CD4-positive, alpha-beta T cell (primary cell): ENCODE measurements at regions not wholly inside any gene's neighbourhood (a gene's known extent, or its start where the extent isn't known, plus 50 kb on each side); places are given as distances from the start of the nearest gene placed in this dataset.

ENCODE experiments used
- ATAC-seq: fragments of 200-7000 bp; cut with Tn5 transposase; one replicate; pipeline ENCODE4 v1.10.0; 2022; ENCODE audit warnings: mild to moderate bottlenecking; ENCODE audit not compliant: poor library complexity
- CTCF ChIA-PET: fragments of 350-600 bp; sonication (Branson Sonifier 250); formaldehyde crosslinking; loops from one replicate; lab custom pipeline; 2021; ENCODE audit warnings: antibody characterized with exemption, inconsistent platforms; lab: Charles Lee
- POLR2A ChIA-PET: fragments of 350-600 bp; sonication (Branson Sonifier 250); formaldehyde crosslinking; loops from one replicate; lab custom pipeline; 2021; ENCODE audit warnings: antibody characterized with exemption, inconsistent platforms; lab: Charles Lee
- DNase-seq, 14 experiments: peaks; one replicate each; pipeline ENCODE4 v3.0.0-alpha.2; 2013 to 2020; ENCODE audit warnings: mixed read lengths in 2 of 14
- H3K27ac ChIP-seq, 2 donors: one replicate each; pipeline versions ENCODE4 v1.5.1 to v1.7.0; 2013; ENCODE audit warnings: low read length in 2 of 2, low read depth in 1 of 2, mild to moderate bottlenecking in 1 of 2
- H3K27me3 ChIP-seq, 2 experiments: 1 replicate in 1 of 2; 2 replicates in 1 of 2; pipeline versions ENCODE4 v1.6.1 to v1.7.0; 2013; ENCODE audit warnings: low read length in 2 of 2, control low read depth in 1 of 2, mild to moderate bottlenecking in 1 of 2, moderate library complexity in 1 of 2; ENCODE audit not compliant: insufficient read depth in 2 of 2, control insufficient read depth in 1 of 2
- H3K36me3 ChIP-seq: one replicate; pipeline ENCODE4 v1.6.1; 2013; ENCODE audit warnings: low read length, control low read depth; ENCODE audit not compliant: insufficient read depth
- H3K4me1 ChIP-seq: one replicate; pipeline ENCODE4 v1.6.1; 2013; ENCODE audit warnings: low read length, control low read depth; ENCODE audit not compliant: insufficient read depth
- H3K4me3 ChIP-seq: one replicate; pipeline ENCODE4 v1.5.1; 2013; ENCODE audit warnings: mild to moderate bottlenecking, low read length, moderate library complexity
- H3K9me3 ChIP-seq, 2 experiments: 1 replicate in 1 of 2; 2 replicates in 1 of 2; pipeline versions ENCODE4 v1.6.1 to v1.7.0; 2013; ENCODE audit warnings: low read length in 2 of 2, mild to moderate bottlenecking in 2 of 2, control low read depth in 1 of 2, moderate library complexity in 1 of 2; ENCODE audit not compliant: control insufficient read depth in 1 of 2, insufficient read depth in 1 of 2
- H3K27ac Mint-ChIP-seq: one replicate; pipeline ENCODE4 v1.8.0; 2020; ENCODE audit warnings: mixed read lengths
- H3K27me3 Mint-ChIP-seq: one replicate; pipeline ENCODE4 v1.8.0; 2021; ENCODE audit warnings: mixed read lengths
- H3K36me3 Mint-ChIP-seq: one replicate; pipeline ENCODE4 v1.8.0; 2021; ENCODE audit warnings: low read depth, mixed read lengths
- H3K4me1 Mint-ChIP-seq: one replicate; pipeline ENCODE4 v1.8.0; 2021; ENCODE audit warnings: low read depth, mixed read lengths
- H3K4me3 Mint-ChIP-seq: one replicate; pipeline ENCODE4 v1.8.0; 2020; ENCODE audit warnings: mild to moderate bottlenecking, mixed read lengths
- H3K9me3 Mint-ChIP-seq: one replicate; pipeline ENCODE4 v1.8.0; 2020; ENCODE audit warnings: mixed read lengths
- intact Hi-C, 2 experiments: fragments of 100-400 bp; cut with DNase I in 1 of 2; cut with micrococcal nuclease in 1 of 2; formaldehyde crosslinking; loops; one replicate each; pipeline versions ENCODE4 v1.15.1 to v1.9.0; 2023 to 2025; cut with DNase I, micrococcal nuclease
- TF ChIP-seq, protein P1 (sequence below): fragments of 200-600 bp; IDR thresholded peaks from one replicate; pipeline ENCODE4 v1.8.0; 2022; ENCODE audit warnings: antibody characterized with exemption, mild to moderate bottlenecking

DNA sequence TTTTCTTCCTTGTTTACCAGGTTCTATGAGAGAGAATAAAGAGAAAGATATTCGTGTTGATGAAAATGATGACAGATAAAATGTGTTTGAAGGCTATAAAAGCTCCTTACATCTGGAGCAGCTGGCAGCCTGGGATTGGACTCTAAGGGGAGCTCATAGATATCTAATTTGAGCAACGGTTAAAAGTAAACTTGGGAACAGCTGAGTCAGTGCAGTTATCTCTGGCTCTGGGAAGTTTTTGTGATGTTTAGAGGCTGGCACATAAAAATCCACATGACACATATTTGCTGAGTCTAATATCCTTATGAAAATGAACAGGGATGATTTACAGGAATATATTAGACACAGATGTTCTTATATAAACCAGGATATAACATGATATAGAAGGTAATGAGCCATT, 331.8 kb upstream of the TENM3 start:
- Mint-ChIP-seq H3K27ac (no peak overlapping the region), H3K4me3 (no peak overlapping the region), H3K9me3 (peaks cover 26% of the 10 kb centered on the region), H3K27me3 (no peaks in the 10 kb centered on the region), H3K36me3 (no peaks in the 10 kb centered on the region), H3K4me1 (no peaks in the 10 kb centered on the region)
- intact Hi-C loops: no loop called here
- DNase-seq (no peak), ATAC-seq (no peak)
- no peak overlapping the region for H3K4me3 ChIP-seq
- POLR2A ChIA-PET: no interaction called here
- TF ChIP-seq, protein P1, sequence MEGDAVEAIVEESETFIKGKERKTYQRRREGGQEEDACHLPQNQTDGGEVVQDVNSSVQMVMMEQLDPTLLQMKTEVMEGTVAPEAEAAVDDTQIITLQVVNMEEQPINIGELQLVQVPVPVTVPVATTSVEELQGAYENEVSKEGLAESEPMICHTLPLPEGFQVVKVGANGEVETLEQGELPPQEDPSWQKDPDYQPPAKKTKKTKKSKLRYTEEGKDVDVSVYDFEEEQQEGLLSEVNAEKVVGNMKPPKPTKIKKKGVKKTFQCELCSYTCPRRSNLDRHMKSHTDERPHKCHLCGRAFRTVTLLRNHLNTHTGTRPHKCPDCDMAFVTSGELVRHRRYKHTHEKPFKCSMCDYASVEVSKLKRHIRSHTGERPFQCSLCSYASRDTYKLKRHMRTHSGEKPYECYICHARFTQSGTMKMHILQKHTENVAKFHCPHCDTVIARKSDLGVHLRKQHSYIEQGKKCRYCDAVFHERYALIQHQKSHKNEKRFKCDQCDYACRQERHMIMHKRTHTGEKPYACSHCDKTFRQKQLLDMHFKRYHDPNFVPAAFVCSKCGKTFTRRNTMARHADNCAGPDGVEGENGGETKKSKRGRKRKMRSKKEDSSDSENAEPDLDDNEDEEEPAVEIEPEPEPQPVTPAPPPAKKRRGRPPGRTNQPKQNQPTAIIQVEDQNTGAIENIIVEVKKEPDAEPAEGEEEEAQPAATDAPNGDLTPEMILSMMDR: no peak
- H3K27me3 ChIP-seq: no peaks in the 10 kb centered on the region
- H3K36me3 ChIP-seq: no peaks in the 10 kb centered on the region
- H3K4me1 ChIP-seq: no peaks in the 10 kb centered on the region
- H3K9me3 ChIP-seq: peaks cover 6 to 8% of the 10 kb centered on the region in 2 experiments
- H3K27ac ChIP-seq: no peak overlapping the region
- CTCF ChIA-PET: no interaction called here

GRCh38 chr4:181933471-181933870, 309.7 kb upstream of the TENM3 start:
- H3K4me1 ChIP-seq: no peaks in the 10 kb centered on the region
- Mint-ChIP-seq H3K4me3 (no peak overlapping the region), H3K4me1 (no peaks in the 10 kb centered on the region), H3K27me3 (no peaks in the 10 kb centered on the region), H3K27ac (no peak overlapping the region), H3K9me3 (peaks cover 4% of the 10 kb centered on the region), H3K36me3 (no peaks in the 10 kb centered on the region)
- no peaks in the 10 kb centered on the region for H3K27me3 ChIP-seq
- H3K36me3 ChIP-seq: no peaks in the 10 kb centered on the region
- no peak for ATAC-seq
- CTCF ChIA-PET: no interaction called here
- DNase-seq: no peak
- no peak overlapping the region for H3K4me3 ChIP-seq
- peaks cover 0 to 3% of the 10 kb centered on the region in 2 experiments for H3K9me3 ChIP-seq
- POLR2A ChIA-PET: no interaction called here
- H3K27ac ChIP-seq: no peak overlapping the region
- TF ChIP-seq, protein P1: no peak
- intact Hi-C loops: no loop called here

GRCh38 chr4:181938631-181939030, 304.6 kb upstream of the TENM3 start:
- ChIA-PET CTCF (no interaction called here), POLR2A (no interaction called here)
- H3K36me3 Mint-ChIP-seq: no peaks in the 10 kb centered on the region
- no peaks in the 10 kb centered on the region for H3K27me3 Mint-ChIP-seq
- TF ChIP-seq, protein P1: no peak
- no peak overlapping the region for H3K4me3 ChIP-seq
- no peaks in the 10 kb centered on the region for H3K4me1 Mint-ChIP-seq
- H3K27ac ChIP-seq: no peak overlapping the region
- intact Hi-C loops: no loop called here
- H3K27me3 ChIP-seq: no peaks in the 10 kb centered on the region
- no peak overlapping the region for H3K27ac Mint-ChIP-seq
- H3K9me3 Mint-ChIP-seq: peaks cover 2% of the 10 kb centered on the region
- H3K4me3 Mint-ChIP-seq: no peak overlapping the region
- peaks cover 0 to 3% of the 10 kb centered on the region in 2 experiments for H3K9me3 ChIP-seq
- DNase-seq (no peak), ATAC-seq (no peak)
- no peaks in the 10 kb centered on the region for H3K36me3 ChIP-seq
- H3K4me1 ChIP-seq: no peaks in the 10 kb centered on the region
